ENCODE measurements at regions not wholly inside any gene's neighbourhood (a gene's known extent, or its start where the extent isn't known, plus 50 kb on each side); places are given as distances from the start of the nearest gene placed in this dataset.

GRCh38 chr20:52757411-52757810 lies 214.7 kb upstream of the TSHZ2 start:
- no peak for DNase-seq
- no peak for TF ChIP-seq CTCF (IDR thresholded peaks at IDR 0.05)
- intact Hi-C loops (cut with DNase I): no loop called here

DNA sequence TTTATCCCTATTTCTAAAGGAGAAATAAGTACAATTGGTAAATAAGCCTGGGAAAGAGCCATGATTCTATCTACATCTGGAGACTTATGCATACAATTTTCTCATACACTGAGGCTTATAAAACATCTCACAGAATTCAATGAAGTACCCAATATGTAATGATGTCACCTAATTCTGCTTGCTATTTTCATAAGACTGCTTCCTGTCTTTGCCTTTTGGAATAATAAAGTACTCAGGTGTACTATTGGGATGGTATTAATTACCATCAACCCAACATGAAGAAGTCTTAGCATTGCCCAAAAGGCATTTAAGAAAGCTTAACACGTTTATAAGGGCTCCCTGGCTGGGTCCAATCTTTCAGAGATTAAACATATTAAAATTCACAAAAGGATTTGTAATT lies 216.4 kb upstream of the TSHZ2 start:
- H3K27me3 ChIP-seq (ENCODE audit: low read depth): no peaks in the 10 kb centered on the region
- H3K4me1 ChIP-seq: no peaks in the 10 kb centered on the region
- intact Hi-C loops (cut with DNase I): no loop called here
- no peak for TF ChIP-seq CTCF (IDR thresholded peaks at IDR 0.05)
- DNase-seq: no peak
- no peak overlapping the region for H3K4me3 ChIP-seq
- no peak for ATAC-seq
- no peaks in the 10 kb centered on the region for H3K36me3 ChIP-seq
- H3K27ac ChIP-seq: no peak overlapping the region
- H3K9me3 ChIP-seq: no peaks in the 10 kb centered on the region

More at GRCh38 chr20:52757411-52757810, 214.7 kb upstream of the TSHZ2 start:
- no peaks in the 10 kb centered on the region for H3K9me3 ChIP-seq
- H3K36me3 ChIP-seq: no peaks in the 10 kb centered on the region
- no peaks in the 10 kb centered on the region for H3K27me3 ChIP-seq (ENCODE audit: low read depth)
- no peaks in the 10 kb centered on the region for H3K4me1 ChIP-seq
- no peak overlapping the region for H3K27ac ChIP-seq
- no peak for ATAC-seq
- H3K4me3 ChIP-seq: no peak overlapping the region

GRCh38 chr20:52754366-52754765 lies 217.8 kb upstream of the TSHZ2 start:
- DNase-seq: no peak
- Histone ChIP-seq H3K27me3 (ENCODE audit: low read depth) (no peaks in the 10 kb centered on the region), H3K27ac (no peak overlapping the region), H3K4me1 (no peaks in the 10 kb centered on the region), H3K4me3 (no peak overlapping the region), H3K36me3 (no peaks in the 10 kb centered on the region), H3K9me3 (no peaks in the 10 kb centered on the region)
- intact Hi-C loops (cut with DNase I): no loop called here
- no peak for ATAC-seq
- no peak for TF ChIP-seq CTCF (IDR thresholded peaks at IDR 0.05)

DNA sequence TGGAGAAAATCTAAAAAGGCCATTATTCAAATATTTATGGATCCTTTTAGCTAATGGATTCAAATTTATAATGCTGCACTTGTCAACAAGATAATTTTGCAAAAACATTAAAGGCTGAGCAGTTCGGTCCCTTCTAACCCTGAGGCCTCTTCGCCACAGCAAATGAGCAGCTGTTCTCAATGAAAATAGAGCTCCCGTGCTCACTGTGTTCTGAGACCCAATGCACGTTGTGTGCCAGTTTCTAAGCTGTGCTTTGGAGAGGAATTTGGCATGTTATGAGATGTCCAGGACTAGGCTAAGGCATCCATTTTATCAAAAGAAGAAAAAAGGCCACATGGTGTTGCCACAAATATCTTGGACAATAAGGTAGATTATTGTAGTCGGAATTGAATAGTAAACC lies 220.1 kb upstream of the TSHZ2 start:
- intact Hi-C loops (cut with DNase I): no loop called here
- no peak for DNase-seq
- no peaks in the 10 kb centered on the region for H3K9me3 ChIP-seq
- ATAC-seq: no peak
- no peaks in the 10 kb centered on the region for H3K36me3 ChIP-seq
- no peak overlapping the region for H3K27ac ChIP-seq
- H3K4me1 ChIP-seq: no peaks in the 10 kb centered on the region
- no peak for TF ChIP-seq CTCF (IDR thresholded peaks at IDR 0.05)
- no peak overlapping the region for H3K4me3 ChIP-seq
- H3K27me3 ChIP-seq (ENCODE audit: low read depth): no peaks in the 10 kb centered on the region

DNA sequence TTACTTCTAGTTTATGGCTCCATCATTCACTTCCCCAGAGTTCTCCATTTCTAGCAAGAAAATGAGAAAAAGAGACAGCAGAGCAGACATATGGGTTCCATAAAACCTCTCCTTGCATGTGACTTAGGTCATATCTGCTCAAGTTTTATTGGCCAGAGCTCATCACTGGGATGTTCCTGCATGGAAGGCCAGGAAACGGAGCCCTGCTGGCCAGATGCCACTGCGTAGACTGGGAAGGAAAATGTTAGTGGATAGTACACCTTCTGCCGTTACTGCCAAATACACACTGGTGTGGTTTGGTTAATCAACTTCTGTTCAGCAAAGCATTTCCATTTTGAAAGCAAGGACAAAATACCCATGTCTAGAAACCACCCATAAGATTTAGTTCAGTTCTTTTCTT lies 220.6 kb upstream of the TSHZ2 start:
- intact Hi-C loops (cut with DNase I): no loop called here
- Histone ChIP-seq H3K27ac (no peak overlapping the region), H3K36me3 (no peaks in the 10 kb centered on the region), H3K4me1 (no peaks in the 10 kb centered on the region), H3K4me3 (no peak overlapping the region), H3K27me3 (ENCODE audit: low read depth) (no peaks in the 10 kb centered on the region), H3K9me3 (no peaks in the 10 kb centered on the region)
- TF ChIP-seq CTCF (IDR thresholded peaks at IDR 0.05): no peak
- ATAC-seq (no peak), DNase-seq (no peak)

DNA sequence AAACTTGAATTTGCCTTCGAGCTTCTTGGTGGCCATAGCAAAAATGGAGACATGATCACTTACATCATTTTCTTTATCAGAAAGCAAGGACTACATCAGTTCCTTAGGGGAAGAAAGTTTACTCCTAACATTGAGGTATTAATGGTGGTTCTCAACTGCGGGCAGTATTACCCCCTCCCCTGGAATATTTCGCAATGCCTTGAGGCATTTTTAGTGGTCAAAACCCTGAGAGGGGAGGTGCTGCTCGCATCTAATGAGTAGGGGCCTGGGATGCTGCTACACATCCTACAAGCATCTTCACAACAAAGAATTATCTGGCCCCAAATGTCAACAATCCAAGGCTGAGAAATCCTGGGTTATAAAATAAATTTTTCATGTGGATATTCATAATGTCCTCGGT lies 222.2 kb upstream of the TSHZ2 start:
- Histone ChIP-seq H3K9me3 (no peaks in the 10 kb centered on the region), H3K4me3 (no peak overlapping the region), H3K27me3 (ENCODE audit: low read depth) (no peaks in the 10 kb centered on the region), H3K27ac (no peak overlapping the region), H3K36me3 (no peaks in the 10 kb centered on the region), H3K4me1 (no peaks in the 10 kb centered on the region)
- ATAC-seq: no peak
- TF ChIP-seq CTCF (IDR thresholded peaks at IDR 0.05): no peak
- intact Hi-C loops (cut with DNase I): no loop called here
- DNase-seq: no peak

Data from lower lobe of right lung (tissue), 2 donors.